Urinary bladder (tissue), 3 donors: ENCODE measurements at regions not wholly inside any gene's neighbourhood (a gene's known extent, or its start where the extent isn't known, plus 50 kb on each side); places are given as distances from the start of the nearest gene placed in this dataset.

Experiments
- DNase-seq: peaks from one replicate; pipeline ENCODE4 v3.0.0-alpha.2; 2015; ENCODE audit errors: extremely low spot score
- H3K27ac ChIP-seq: one replicate; pipeline ENCODE4 v1.5.1; 2013; ENCODE audit warnings: low read depth, mild to moderate bottlenecking, moderate library complexity
- H3K36me3 ChIP-seq: one replicate; pipeline ENCODE4 v1.6.1; 2013; ENCODE audit warnings: mild to moderate bottlenecking, moderate library complexity; ENCODE audit not compliant: insufficient read depth
- H3K4me1 ChIP-seq: one replicate; pipeline ENCODE4 v1.6.1; 2013; ENCODE audit warnings: mild to moderate bottlenecking, moderate library complexity; ENCODE audit not compliant: insufficient read depth
- H3K4me3 ChIP-seq: one replicate; pipeline ENCODE4 v1.5.1; 2013; ENCODE audit warnings: low read depth, low read length
- WGBS: extraction: QIAGEN DNeasy Blood & Tissue Kit; methylation state at CpG from one replicate; pipeline ENCODE4 v1.1.7; 2013; 5-methylcytosine and 5-hydroxymethylcytosine counted together
- donor health status: healthy with polysubstance abuse.
- donor health status: healthy.

GRCh38 chr11:95331161-95331560, 100.2 kb upstream of the SESN3 start:
- DNase-seq: no peak
- Histone ChIP-seq H3K4me3 (no peak overlapping the region), H3K27ac (no peak overlapping the region), H3K36me3 (no peaks in the 10 kb centered on the region), H3K4me1 (no peaks in the 10 kb centered on the region)
- 70% methylated on average over 1 of the region's 1 CpG for WGBS

GRCh38 chr11:95330302-95330701, 99.3 kb upstream of the SESN3 start:
- 91% methylated on average over 1 of the region's 1 CpG for WGBS
- no peak overlapping the region for H3K4me3 ChIP-seq
- DNase-seq: no peak
- H3K36me3 ChIP-seq: no peaks in the 10 kb centered on the region
- no peak overlapping the region for H3K27ac ChIP-seq
- H3K4me1 ChIP-seq: no peaks in the 10 kb centered on the region

DNA sequence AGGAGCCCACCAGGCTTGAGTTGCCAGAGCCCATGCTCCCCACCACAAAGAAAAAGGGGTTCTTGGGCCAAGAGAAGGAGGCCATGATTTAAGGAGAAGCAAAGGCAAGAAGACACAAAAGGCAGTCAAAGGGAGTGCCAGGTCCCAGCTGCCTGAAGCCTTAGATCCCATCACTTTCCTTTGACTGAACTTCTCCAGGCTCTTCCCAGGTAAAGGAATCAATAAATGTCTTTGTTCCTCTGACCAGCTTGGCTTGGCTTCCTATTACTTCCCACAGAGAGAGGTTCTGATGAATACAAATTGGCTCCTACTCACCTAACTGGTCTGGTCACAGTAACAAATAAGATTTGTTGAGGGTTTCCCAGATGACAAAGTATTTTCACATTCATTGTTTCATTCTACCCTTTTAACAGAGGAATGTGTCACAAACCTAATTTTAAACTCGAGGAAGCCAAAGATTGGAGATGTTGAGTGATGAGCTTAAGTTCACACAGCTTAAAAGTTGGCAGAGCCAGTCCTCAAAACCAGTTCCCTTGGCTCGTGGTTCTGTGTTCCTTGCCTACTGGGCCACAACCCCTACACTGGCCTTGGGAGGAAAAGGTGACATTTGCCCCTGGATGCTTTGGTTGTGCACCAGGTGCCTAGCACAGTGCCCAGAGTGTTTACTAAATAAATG, 96.4 kb upstream of the SESN3 start:
- DNase-seq: no peak
- no peaks in the 10 kb centered on the region for H3K4me1 ChIP-seq
- no peaks in the 10 kb centered on the region for H3K36me3 ChIP-seq
- WGBS: 69% methylated on average over 2 of the region's 2 CpGs
- H3K27ac ChIP-seq: no peak overlapping the region
- H3K4me3 ChIP-seq: no peak overlapping the region

DNA sequence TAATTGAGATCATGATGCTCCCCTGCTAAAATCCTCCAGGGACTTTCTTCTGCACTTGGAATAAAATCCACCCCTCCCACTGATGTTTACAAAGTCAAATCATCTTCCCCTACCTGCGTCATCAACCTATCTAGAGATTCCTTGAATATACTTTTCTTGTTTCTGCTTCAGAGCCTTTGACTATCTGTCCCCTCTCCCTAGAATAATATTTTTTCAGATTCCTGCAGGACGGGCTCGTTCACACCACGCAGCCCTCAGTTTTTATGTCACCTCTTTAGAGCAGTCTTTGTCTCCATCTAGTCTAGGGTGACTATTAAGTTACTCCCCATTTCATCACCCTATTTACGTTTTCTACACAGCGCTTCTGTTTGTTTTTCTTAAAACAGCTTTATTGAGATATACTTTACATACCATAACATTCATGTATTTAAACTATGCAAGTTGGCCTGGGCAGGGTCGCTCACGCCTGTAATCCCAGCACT, 94.8 kb upstream of the SESN3 start:
- H3K27ac ChIP-seq: no peak overlapping the region
- 87% methylated on average over 8 of the region's 8 CpGs for WGBS
- DNase-seq: no peak
- no peaks in the 10 kb centered on the region for H3K4me1 ChIP-seq
- no peak overlapping the region for H3K4me3 ChIP-seq
- H3K36me3 ChIP-seq: no peaks in the 10 kb centered on the region

- no peaks in the 10 kb centered on the region for H3K36me3 ChIP-seq
- no peaks in the 10 kb centered on the region for H3K4me1 ChIP-seq
- WGBS: 96% methylated on average over 1 of the region's 1 CpG
- DNase-seq: no peak
- no peak overlapping the region for H3K4me3 ChIP-seq
- no peak overlapping the region for H3K27ac ChIP-seq
Observed at GRCh38 chr11:95324826-95325225, 93.8 kb upstream of the SESN3 start.

GRCh38 chr11:95322539-95322938, 91.5 kb upstream of the SESN3 start:
- Histone ChIP-seq H3K36me3 (no peaks in the 10 kb centered on the region), H3K4me3 (no peak overlapping the region), H3K27ac (no peak overlapping the region), H3K4me1 (no peaks in the 10 kb centered on the region)
- DNase-seq: no peak

- Histone ChIP-seq H3K27ac (no peak overlapping the region), H3K36me3 (no peaks in the 10 kb centered on the region), H3K4me1 (no peaks in the 10 kb centered on the region), H3K4me3 (no peak overlapping the region)
- peak; percentile 56 for DNase-seq
Observed at GRCh38 chr11:95318498-95318897, 87.5 kb upstream of the SESN3 start.

GRCh38 chr11:95308512-95309035, 77.6 kb upstream of the SESN3 start:
- Histone ChIP-seq H3K4me1 (no peaks in the 10 kb centered on the region), H3K36me3 (no peaks in the 10 kb centered on the region), H3K27ac (no peak overlapping the region), H3K4me3 (no peak overlapping the region)
- WGBS: 93% methylated on average over 2 of the region's 2 CpGs
- DNase-seq: no peak

- Histone ChIP-seq H3K4me1 (no peaks in the 10 kb centered on the region), H3K4me3 (no peak overlapping the region), H3K36me3 (no peaks in the 10 kb centered on the region), H3K27ac (no peak overlapping the region)
- WGBS: 100% methylated on average over 1 of the region's 1 CpG
- DNase-seq: no peak
Observed at GRCh38 chr11:95307286-95307685, 76.3 kb upstream of the SESN3 start.

GRCh38 chr11:95306801-95307200, 75.8 kb upstream of the SESN3 start:
- Histone ChIP-seq H3K4me3 (no peak overlapping the region), H3K27ac (no peak overlapping the region), H3K36me3 (no peaks in the 10 kb centered on the region), H3K4me1 (no peaks in the 10 kb centered on the region)
- WGBS: 96% methylated on average over 1 of the region's 1 CpG
- no peak for DNase-seq

DNA sequence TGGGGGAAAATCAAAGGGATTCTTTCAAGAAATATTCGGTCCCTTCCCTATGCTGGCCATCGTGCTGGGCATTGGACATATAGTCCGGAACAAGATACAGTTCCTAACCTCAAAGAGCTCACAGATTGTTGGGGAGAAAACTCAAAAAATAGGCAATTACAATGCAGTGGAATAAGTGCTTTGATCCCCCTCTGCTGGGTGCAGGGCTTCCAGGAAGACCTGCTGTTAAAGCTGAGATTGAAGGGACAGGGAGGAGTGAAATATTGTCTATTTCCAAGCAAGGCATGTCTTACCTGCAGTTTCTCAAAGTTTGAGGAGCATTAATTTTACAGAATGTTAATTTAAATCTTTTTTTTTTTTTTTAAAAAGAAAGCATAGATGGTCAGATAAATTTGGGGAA, 75.1 kb upstream of the SESN3 start:
- Histone ChIP-seq H3K4me3 (no peak overlapping the region), H3K4me1 (no peaks in the 10 kb centered on the region), H3K27ac (no peak overlapping the region), H3K36me3 (no peaks in the 10 kb centered on the region)
- WGBS: 87% methylated on average over 3 of the region's 3 CpGs
- no peak for DNase-seq

- Histone ChIP-seq H3K4me1 (no peaks in the 10 kb centered on the region), H3K4me3 (no peak overlapping the region), H3K36me3 (no peaks in the 10 kb centered on the region), H3K27ac (no peak overlapping the region)
- DNase-seq: no peak
- 87% methylated on average over 3 of the region's 3 CpGs for WGBS
Observed at GRCh38 chr11:95305705-95306104, 74.7 kb upstream of the SESN3 start.

DNA sequence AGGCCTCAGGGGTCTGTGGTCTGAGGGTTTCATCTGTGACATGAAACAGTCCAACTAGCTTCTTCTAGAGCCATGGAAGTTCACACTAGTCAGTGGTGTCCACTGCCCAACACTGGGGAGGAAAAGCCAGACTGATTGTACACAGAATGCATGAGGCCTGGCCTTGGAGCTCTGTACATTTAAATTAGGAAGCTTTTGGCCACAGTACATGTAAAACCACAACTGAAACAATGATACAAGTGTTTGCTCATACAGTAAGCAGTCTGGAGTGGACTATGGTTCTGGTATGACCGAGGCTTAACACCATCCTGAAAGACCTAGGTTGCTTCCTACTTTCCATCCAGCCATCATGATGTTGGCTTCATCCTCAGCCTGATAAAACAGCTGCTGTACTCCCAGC, 73.8 kb upstream of the SESN3 start:
- H3K27ac ChIP-seq: no peak overlapping the region
- WGBS: 97% methylated on average over 1 of the region's 1 CpG
- no peak for DNase-seq
- H3K4me1 ChIP-seq: no peaks in the 10 kb centered on the region
- no peak overlapping the region for H3K4me3 ChIP-seq
- H3K36me3 ChIP-seq: no peaks in the 10 kb centered on the region

DNA sequence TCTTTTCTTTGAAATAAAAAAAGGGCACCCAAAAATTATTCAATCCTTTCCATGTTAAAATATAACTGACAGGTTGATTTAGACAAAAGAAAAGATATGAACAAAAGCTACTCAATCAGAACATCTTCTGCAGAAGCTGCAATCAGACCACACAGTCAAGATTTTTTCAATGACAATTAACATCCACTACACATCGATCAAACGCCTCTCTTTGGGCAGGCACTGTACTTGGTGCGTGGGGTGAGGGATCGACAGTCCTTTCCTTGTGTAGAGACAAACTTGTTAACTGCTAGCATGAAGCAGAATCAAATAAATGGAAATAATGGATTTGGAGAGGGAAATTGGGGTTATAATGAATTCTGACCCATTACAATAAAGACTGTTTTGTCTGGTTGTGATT, 71.2 kb upstream of the SESN3 start:
- Histone ChIP-seq H3K4me1 (no peaks in the 10 kb centered on the region), H3K36me3 (no peaks in the 10 kb centered on the region), H3K4me3 (no peak overlapping the region), H3K27ac (no peak overlapping the region)
- WGBS: 94% methylated on average over 4 of the region's 4 CpGs
- DNase-seq: no peak

- no peak overlapping the region for H3K27ac ChIP-seq
- H3K4me3 ChIP-seq: no peak overlapping the region
- no peaks in the 10 kb centered on the region for H3K4me1 ChIP-seq
- no peaks in the 10 kb centered on the region for H3K36me3 ChIP-seq
- 41% methylated on average over 4 of the region's 4 CpGs for WGBS
- no peak for DNase-seq
Observed at GRCh38 chr11:95301474-95301873, 70.5 kb upstream of the SESN3 start.
